Epidermal melanocyte (primary cell): ENCODE measurements at regions not wholly inside any gene's neighbourhood (a gene's known extent, or its start where the extent isn't known, plus 50 kb on each side); places are given as distances from the start of the nearest gene placed in this dataset.
"Not testable (repeated sequence)": the region's sequence is repeated elsewhere in the genome, so short reads cannot be mapped to it uniquely, and the experiment has no call there.

ENCODE experiments used
- DNase-seq: peaks from one replicate; pipeline ENCODE4 v3.0.0; 2011; ENCODE audit warnings: low spot score; ENCODE audit not compliant: insufficient read length

GRCh38 chr3:72095521-72095920 lies 310.6 kb upstream of the PROK2 start:
- no peak for DNase-seq

- DNase-seq = no peak
Observed at GRCh38 chr3:72093992-72094334, 309.0 kb upstream of the PROK2 start.

GRCh38 chr3:72093270-72093991 lies 308.5 kb upstream of the PROK2 start:
- no peak for DNase-seq

- DNase-seq = no peak
Observed at GRCh38 chr3:72092778-72093177, 307.8 kb upstream of the PROK2 start.

GRCh38 chr3:72088486-72089025 lies 303.6 kb upstream of the PROK2 start:
- DNase-seq = no peak

- DNase-seq = no peak
Observed at GRCh38 chr3:72087420-72087819, 302.5 kb upstream of the PROK2 start.

- no peak for DNase-seq
Observed at GRCh38 chr3:72086743-72087087, 301.8 kb upstream of the PROK2 start.

- DNase-seq = no peak
Observed at GRCh38 chr3:72086042-72086742, 301.2 kb upstream of the PROK2 start.

- no peak for DNase-seq
Observed at GRCh38 chr3:72085036-72085435, 300.1 kb upstream of the PROK2 start.

- no peak for DNase-seq
Observed at GRCh38 chr3:72082776-72083462, 298.0 kb upstream of the PROK2 start.

- no peak for DNase-seq
Observed at GRCh38 chr3:72082186-72082715, 297.3 kb upstream of the PROK2 start.

- no peak for DNase-seq
Observed at GRCh38 chr3:72081471-72082185, 296.7 kb upstream of the PROK2 start.

GRCh38 chr3:72080800-72081199 lies 295.9 kb upstream of the PROK2 start:
- no peak for DNase-seq

GRCh38 chr3:72080095-72080494 lies 295.1 kb upstream of the PROK2 start:
- no peak for DNase-seq

- no peak for DNase-seq
Observed at GRCh38 chr3:72079369-72079872, 294.5 kb upstream of the PROK2 start.

GRCh38 chr3:72078676-72079368 lies 293.9 kb upstream of the PROK2 start:
- no peak for DNase-seq

GRCh38 chr3:72077473-72078259 lies 292.7 kb upstream of the PROK2 start:
- no peak for DNase-seq

- DNase-seq = not testable (repeated sequence)
Observed at GRCh38 chr3:72075848-72076247, 290.9 kb upstream of the PROK2 start.

GRCh38 chr3:72071624-72072023 lies 286.7 kb upstream of the PROK2 start:
- no peak for DNase-seq

- DNase-seq = no peak
Observed at GRCh38 chr3:72070005-72070404, 285.1 kb upstream of the PROK2 start.
